SU-DHL-6 (cell line): ENCODE measurements at regions not wholly inside any gene's neighbourhood (a gene's known extent, or its start where the extent isn't known, plus 50 kb on each side); places are given as distances from the start of the nearest gene placed in this dataset.
"Not testable (repeated sequence)": the region's sequence is repeated elsewhere in the genome, so short reads cannot be mapped to it uniquely, and the experiment has no call there.

ENCODE experiments used
- H2AFZ ChIP-seq: fragments of 200-600 bp; sonication (generic); 2 replicates; pipeline ENCODE4 v1.6.1; 2014; ENCODE audit warnings: low read depth, mild to moderate bottlenecking, moderate library complexity, mixed read lengths, antibody characterized with exemption, low read length; ENCODE audit not compliant: severe bottlenecking
- H3F3A ChIP-seq: fragments of 200-600 bp; shearing (Covaris generic); 2 replicates; pipeline ENCODE4 v1.6.0; 2016; ENCODE audit warnings: antibody characterized with exemption, mild to moderate bottlenecking; ENCODE audit not compliant: insufficient read depth
- H3K27ac ChIP-seq: fragments of 200-600 bp; sonication (generic); 2 replicates; pipeline ENCODE4 v1.5.1; 2016; ENCODE audit warnings: low read depth, mild to moderate bottlenecking, low read length, moderate library complexity, mixed read lengths
- H3K27me3 ChIP-seq: fragments of 200-600 bp; sonication (generic), shearing (Covaris generic); 2 replicates; pipeline ENCODE4 v1.6.0; 2014; ENCODE audit warnings: mild to moderate bottlenecking, low read length
- H3K36me3 ChIP-seq: fragments of 200-600 bp; sonication (generic); 2 replicates; pipeline ENCODE4 v1.6.1; 2014; ENCODE audit warnings: mild to moderate bottlenecking, low read length, mixed read lengths
- H3K4me2 ChIP-seq: fragments of 300-600, 200-600 bp; shearing (Covaris generic), sonication (generic); 2 replicates; pipeline ENCODE4 v1.6.0; 2014; ENCODE audit warnings: low read length, low read depth, mild to moderate bottlenecking; ENCODE audit not compliant: poor library complexity, severe bottlenecking
- H3K4me3 ChIP-seq: fragments of 200-600 bp; sonication (generic); 2 replicates; pipeline ENCODE4 v1.5.1; 2014; ENCODE audit warnings: antibody characterized with exemption, low read length, mild to moderate bottlenecking, mixed read lengths; ENCODE audit not compliant: insufficient read depth, poor library complexity, severe bottlenecking
- H3K79me2 ChIP-seq: fragments of 200-600 bp; sonication (generic); 2 replicates; pipeline ENCODE4 v1.6.1; 2014; ENCODE audit warnings: mild to moderate bottlenecking, low read length, moderate library complexity; ENCODE audit not compliant: insufficient read depth
- H3K9ac ChIP-seq: fragments of 200-600 bp; sonication (generic); 2 replicates; pipeline ENCODE4 v1.7.0; 2014; ENCODE audit warnings: mild to moderate bottlenecking, low read length
- H3K9me2 ChIP-seq: fragments of 200-600 bp; sonication (generic); replicated peaks from 2 replicates; pipeline ENCODE4 v1.6.1; 2014; ENCODE audit warnings: low read length; ENCODE audit not compliant: insufficient read depth
- H3K9me3 ChIP-seq: fragments of 200-600 bp; sonication (generic); 2 replicates; pipeline ENCODE4 v1.6.1; 2014; ENCODE audit warnings: low read length, mixed read lengths; ENCODE audit not compliant: insufficient read depth
- H4K20me1 ChIP-seq: fragments of 200-600 bp; sonication (generic); 2 replicates; pipeline ENCODE4 v1.6.1; 2014; ENCODE audit warnings: low read depth, mild to moderate bottlenecking, antibody characterized with exemption, low read length, moderate library complexity, mixed read lengths
- EZH2phosphoT487 ChIP-seq: fragments of 200-600 bp; sonication (generic), shearing (Covaris generic); conservative IDR thresholded peaks from 2 replicates; pipeline ENCODE4 v1.6.1; 2018; ENCODE audit warnings: mild to moderate bottlenecking, antibody characterized with exemption, low read length, moderate library complexity, mixed read lengths
- TF ChIP-seq, protein P1 (sequence below): fragments of 200-600 bp; sonication (generic); IDR thresholded peaks from one replicate; pipeline ENCODE4 v1.5.1; 2017; ENCODE audit warnings: antibody characterized with exemption, mild to moderate bottlenecking, low read length, moderate library complexity; ENCODE audit not compliant: insufficient read depth, poor library complexity, severe bottlenecking

DNA sequence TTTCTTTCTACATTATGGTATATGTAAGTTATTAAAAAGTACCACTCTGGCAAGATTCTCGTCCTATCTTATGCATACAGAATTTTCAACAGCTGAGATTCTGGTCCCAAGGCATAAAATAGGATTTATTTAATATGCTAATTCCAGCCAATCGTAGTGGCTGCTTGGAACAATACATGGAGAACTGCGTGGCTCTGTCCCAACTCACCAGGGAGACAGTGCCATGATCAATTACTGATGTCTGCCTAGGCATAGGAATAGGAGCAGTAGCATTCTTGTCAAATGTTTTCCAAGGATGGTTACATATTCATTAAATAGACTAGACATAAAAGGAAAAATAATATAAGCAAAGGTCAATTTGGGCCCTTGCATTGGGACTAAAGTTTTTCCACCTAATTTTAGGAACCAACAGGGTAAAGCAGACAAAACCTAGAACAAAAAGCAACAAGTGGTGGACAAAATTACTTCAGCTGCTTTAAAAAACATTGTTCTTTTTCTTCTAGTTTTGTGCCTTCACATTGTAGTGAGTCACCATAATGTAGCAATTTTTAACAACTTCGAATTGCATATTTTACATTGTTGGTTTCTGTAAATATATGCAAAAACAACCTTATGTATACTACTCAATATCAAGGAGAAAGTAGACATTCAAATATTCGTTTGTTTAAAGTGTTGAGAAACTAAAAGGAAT lies 232.8 kb upstream of the ATP5MC3 start:
- no peaks in the 10 kb centered on the region for H3F3A ChIP-seq
- H3K9me2 ChIP-seq = no peaks in the 10 kb centered on the region
- no peak overlapping the region for H3K4me2 ChIP-seq
- no peaks in the 10 kb centered on the region for H3K79me2 ChIP-seq
- no peak overlapping the region for H3K27ac ChIP-seq
- H3K9me3 ChIP-seq = no peaks in the 10 kb centered on the region
- H3K4me3 ChIP-seq = no peak overlapping the region
- H4K20me1 ChIP-seq = no peaks in the 10 kb centered on the region
- no peak overlapping the region for H3K9ac ChIP-seq
- H3K27me3 ChIP-seq = no peaks in the 10 kb centered on the region
- no peak overlapping the region for H2AFZ ChIP-seq
- H3K36me3 ChIP-seq = no peaks in the 10 kb centered on the region
- TF ChIP-seq, protein P1, sequence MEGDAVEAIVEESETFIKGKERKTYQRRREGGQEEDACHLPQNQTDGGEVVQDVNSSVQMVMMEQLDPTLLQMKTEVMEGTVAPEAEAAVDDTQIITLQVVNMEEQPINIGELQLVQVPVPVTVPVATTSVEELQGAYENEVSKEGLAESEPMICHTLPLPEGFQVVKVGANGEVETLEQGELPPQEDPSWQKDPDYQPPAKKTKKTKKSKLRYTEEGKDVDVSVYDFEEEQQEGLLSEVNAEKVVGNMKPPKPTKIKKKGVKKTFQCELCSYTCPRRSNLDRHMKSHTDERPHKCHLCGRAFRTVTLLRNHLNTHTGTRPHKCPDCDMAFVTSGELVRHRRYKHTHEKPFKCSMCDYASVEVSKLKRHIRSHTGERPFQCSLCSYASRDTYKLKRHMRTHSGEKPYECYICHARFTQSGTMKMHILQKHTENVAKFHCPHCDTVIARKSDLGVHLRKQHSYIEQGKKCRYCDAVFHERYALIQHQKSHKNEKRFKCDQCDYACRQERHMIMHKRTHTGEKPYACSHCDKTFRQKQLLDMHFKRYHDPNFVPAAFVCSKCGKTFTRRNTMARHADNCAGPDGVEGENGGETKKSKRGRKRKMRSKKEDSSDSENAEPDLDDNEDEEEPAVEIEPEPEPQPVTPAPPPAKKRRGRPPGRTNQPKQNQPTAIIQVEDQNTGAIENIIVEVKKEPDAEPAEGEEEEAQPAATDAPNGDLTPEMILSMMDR = no peak

DNA sequence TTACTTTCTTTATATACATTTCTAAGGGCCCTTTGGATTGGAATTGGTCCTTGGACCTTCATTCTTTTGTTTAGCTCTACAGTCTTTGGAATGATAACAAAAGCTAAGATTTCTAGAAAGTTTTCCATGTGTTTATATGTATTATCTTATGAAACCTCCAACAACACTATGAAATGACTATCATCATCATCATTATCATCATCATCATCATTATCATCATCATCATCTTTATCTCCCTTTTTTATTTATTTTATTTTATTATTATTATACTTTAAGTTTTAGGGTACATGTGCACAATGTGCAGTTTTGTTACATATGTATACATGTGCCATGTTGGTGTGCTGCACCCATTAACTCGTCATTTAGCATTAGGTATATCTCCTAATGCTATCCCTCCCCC lies 229.4 kb upstream of the ATP5MC3 start:
- H3K9ac ChIP-seq, H3K9me2 ChIP-seq, H4K20me1 ChIP-seq, H3F3A ChIP-seq, H3K79me2 ChIP-seq, H3K9me3 ChIP-seq, H2AFZ ChIP-seq, H3K4me2 ChIP-seq, H3K4me3 ChIP-seq, H3K27me3 ChIP-seq, H3K36me3 ChIP-seq, H3K27ac ChIP-seq: not testable (repeated sequence)

DNA sequence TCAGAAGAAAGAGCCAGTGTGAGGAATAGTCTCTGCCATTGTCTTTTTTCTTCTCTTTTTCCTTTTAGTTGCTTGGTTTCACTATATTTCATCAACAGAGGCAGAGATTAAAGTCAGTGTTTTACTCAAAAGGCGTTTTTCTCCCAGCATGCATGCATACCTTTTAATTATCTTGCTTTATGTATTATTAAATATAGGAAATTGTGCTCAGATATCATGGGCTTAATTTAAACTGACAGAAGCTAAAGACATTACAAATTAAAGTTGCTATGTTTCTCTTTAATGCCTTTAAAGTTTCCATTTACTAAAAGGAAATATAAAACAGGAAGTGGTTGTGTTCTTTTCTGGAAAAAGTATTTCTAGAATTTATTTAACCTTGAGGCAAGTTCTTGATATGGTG lies 223.3 kb upstream of the ATP5MC3 start:
- no peaks in the 10 kb centered on the region for H3K79me2 ChIP-seq
- H3K27ac ChIP-seq = no peak overlapping the region
- H3K9me2 ChIP-seq = no peaks in the 10 kb centered on the region
- H3K4me2 ChIP-seq = no peak overlapping the region
- no peaks in the 10 kb centered on the region for H4K20me1 ChIP-seq
- no peaks in the 10 kb centered on the region for H3K9me3 ChIP-seq
- TF ChIP-seq, protein P1 = no peak
- TF ChIP-seq EZH2phosphoT487 = no peak
- H3K36me3 ChIP-seq = no peaks in the 10 kb centered on the region
- no peaks in the 10 kb centered on the region for H3F3A ChIP-seq
- no peak overlapping the region for H2AFZ ChIP-seq
- H3K9ac ChIP-seq = no peak overlapping the region
- H3K4me3 ChIP-seq = no peak overlapping the region
- H3K27me3 ChIP-seq = no peaks in the 10 kb centered on the region

DNA sequence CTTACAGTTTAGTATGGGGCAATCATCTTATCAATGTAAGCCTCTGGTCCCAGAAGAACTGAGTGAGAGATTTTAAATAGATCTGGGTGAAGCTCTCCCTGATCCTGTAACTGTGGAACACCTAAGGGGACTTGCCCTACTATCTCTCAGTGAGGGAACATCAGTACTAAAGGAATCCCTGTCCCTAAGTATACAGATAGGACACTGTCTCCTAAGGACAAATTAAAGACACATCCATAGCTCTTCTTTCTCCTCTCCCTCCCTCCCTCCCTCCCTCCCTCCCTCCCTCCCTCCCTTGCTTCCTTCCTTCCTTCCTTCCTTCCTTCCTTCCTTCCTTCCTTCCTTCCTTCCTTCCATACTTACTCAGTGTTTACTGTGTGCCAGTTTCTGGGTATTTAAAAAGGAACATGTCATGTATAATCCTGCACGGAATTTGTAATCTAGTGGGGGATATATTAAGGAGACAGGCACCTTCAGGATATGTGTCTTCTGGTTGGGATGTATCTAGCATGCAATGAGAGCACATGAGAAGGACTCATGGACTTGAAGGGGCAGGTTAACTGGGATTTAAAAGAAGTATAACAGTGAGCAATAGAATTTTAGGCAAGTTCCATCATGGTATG lies 222.2 kb upstream of the ATP5MC3 start:
- TF ChIP-seq, protein P1 = no peak
- TF ChIP-seq EZH2phosphoT487 = no peak
- Histone ChIP-seq H2AFZ (no peak overlapping the region), H4K20me1 (no peaks in the 10 kb centered on the region), H3K9me2 (no peaks in the 10 kb centered on the region), H3K4me2 (no peak overlapping the region), H3K36me3 (no peaks in the 10 kb centered on the region), H3K27me3 (no peaks in the 10 kb centered on the region), H3K9ac (no peak overlapping the region), H3K9me3 (no peaks in the 10 kb centered on the region), H3K27ac (no peak overlapping the region), H3K79me2 (no peaks in the 10 kb centered on the region), H3K4me3 (no peak overlapping the region), H3F3A (no peaks in the 10 kb centered on the region)
